ENCODE measurements at regions not wholly inside any gene's neighbourhood (a gene's known extent, or its start where the extent isn't known, plus 50 kb on each side); places are given as distances from the start of the nearest gene placed in this dataset.

DNA sequence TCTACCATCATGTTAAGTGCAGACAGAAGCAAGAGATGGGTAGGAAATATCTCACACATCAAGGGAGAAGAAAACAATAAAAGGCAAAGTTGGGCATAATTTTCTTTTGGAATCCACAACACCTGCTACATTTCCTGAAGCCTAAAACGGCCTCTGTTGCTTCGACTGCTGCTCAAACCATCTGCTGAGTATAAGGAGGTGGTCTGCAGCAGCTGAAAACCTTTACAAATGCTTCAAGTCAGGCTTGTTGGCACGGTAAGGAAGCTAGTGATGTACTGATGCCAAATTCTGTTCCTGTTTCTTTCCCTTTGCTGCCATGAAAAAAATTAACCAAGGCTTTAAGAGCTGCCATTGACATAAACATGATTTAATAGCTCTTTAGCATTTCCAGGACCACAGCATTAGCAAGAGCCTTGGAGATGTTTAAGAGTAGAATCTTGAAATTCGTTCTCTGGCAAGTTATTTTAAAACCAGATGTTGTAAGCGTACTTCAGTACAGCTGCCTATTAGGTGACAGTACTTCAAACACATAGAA is 75.6 kb downstream of the DMRTA1 start:
- no CpG with 5 or more reads among the region's 5 CpGs for WGBS (ENCODE audit: extremely low coverage, insufficient coverage, insufficient read length)
- H2BK12ac ChIP-seq (ENCODE audit: low read length), result no peak overlapping the region

DNA sequence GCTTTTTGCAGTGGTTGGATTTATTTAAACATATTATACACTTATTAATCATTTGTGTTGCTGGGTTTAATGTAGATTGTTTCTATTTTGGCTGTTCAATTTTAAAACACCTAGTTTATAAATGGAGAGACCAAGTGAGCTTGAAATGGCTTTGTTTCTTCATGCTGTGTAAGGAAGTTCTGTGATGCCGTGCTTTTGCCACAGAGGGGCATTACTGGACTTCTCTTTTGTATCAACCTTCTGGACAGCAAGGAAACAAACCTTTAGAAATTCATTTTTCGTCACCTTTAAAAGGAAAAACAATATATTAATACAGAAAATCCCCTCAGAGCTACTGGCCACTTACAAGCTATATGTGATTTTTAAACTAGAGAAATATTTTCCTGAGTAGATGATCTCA is 81.9 kb downstream of the DMRTA1 start:
- Histone ChIP-seq H3K4me2 (ENCODE audit: low read length) (no peak overlapping the region), H2BK120ac (ENCODE audit: insufficient read depth, low read length, poor library complexity) (no peak overlapping the region), H3K18ac (ENCODE audit: low read length) (no peak overlapping the region), H4K12ac (ENCODE audit: low read depth, low read length) (no peak overlapping the region), H2AK5ac (ENCODE audit: low read length) (no peak overlapping the region), H2BK5ac (ENCODE audit: low read depth, low read length, poor library complexity) (no peak overlapping the region), H4K8ac (ENCODE audit: low read depth, low read length) (no peak overlapping the region), H3K4me1 (ENCODE audit: control insufficient read depth in 1 of 2, insufficient read depth in 2 of 2, low read length in 2 of 2) (no peaks in the 10 kb centered on the region), H2BK12ac (ENCODE audit: low read length) (no peak overlapping the region), H3K27ac (ENCODE audit: low read depth, low read length) (no peak overlapping the region), H3K14ac (ENCODE audit: low read length) (no peak overlapping the region), H3K9ac (ENCODE audit: low read length) (no peak overlapping the region), H3K79me2 (ENCODE audit: control insufficient read depth, insufficient read depth, low read length, poor library complexity) (no peaks in the 10 kb centered on the region), H3K79me1 (ENCODE audit: low read length) (no peaks in the 10 kb centered on the region), H2AFZ (ENCODE audit: insufficient read depth, low read length, poor library complexity) (no peak overlapping the region), H3K4me3 (ENCODE audit: low read depth, low read length) (no peak overlapping the region), H3K4ac (ENCODE audit: low read depth, low read length) (no peak overlapping the region), H3K36me3 (ENCODE audit: control insufficient read depth in 1 of 2, insufficient read depth in 2 of 2, low read length in 2 of 2) (no peaks in the 10 kb centered on the region), H3K23ac (ENCODE audit: low read length) (no peak overlapping the region), H4K91ac (ENCODE audit: low read depth, low read length) (no peak overlapping the region), H3K27me3 (ENCODE audit: insufficient read depth, low read length) (no peaks in the 10 kb centered on the region), H3K9me3 (ENCODE audit: insufficient read depth, low read depth, low read length) (no peaks in the 10 kb centered on the region)
- DNase-seq, result no peak
- WGBS (ENCODE audit: extremely low coverage, insufficient coverage, insufficient read length), result no CpG with 5 or more reads among the region's 2 CpGs

More for the DNA sequence above, 75.6 kb downstream of the DMRTA1 start:
- Histone ChIP-seq H3K79me2 (ENCODE audit: control insufficient read depth, insufficient read depth, low read length, poor library complexity) (no peaks in the 10 kb centered on the region), H3K27me3 (ENCODE audit: insufficient read depth, low read length) (no peaks in the 10 kb centered on the region), H3K79me1 (ENCODE audit: low read length) (no peaks in the 10 kb centered on the region), H3K4me2 (ENCODE audit: low read length) (no peak overlapping the region), H2AK5ac (ENCODE audit: low read length) (no peak overlapping the region), H3K4me3 (ENCODE audit: low read depth, low read length) (no peak overlapping the region), H3K18ac (ENCODE audit: low read length) (no peak overlapping the region), H3K23ac (ENCODE audit: low read length) (no peak overlapping the region), H4K12ac (ENCODE audit: low read depth, low read length) (no peak overlapping the region), H3K9me3 (ENCODE audit: insufficient read depth, low read depth, low read length) (no peaks in the 10 kb centered on the region), H2BK120ac (ENCODE audit: insufficient read depth, low read length, poor library complexity) (no peak overlapping the region), H3K4me1 (ENCODE audit: control insufficient read depth in 1 of 2, insufficient read depth in 2 of 2, low read length in 2 of 2) (no peaks in the 10 kb centered on the region), H4K8ac (ENCODE audit: low read depth, low read length) (no peak overlapping the region), H2BK5ac (ENCODE audit: low read depth, low read length, poor library complexity) (no peak overlapping the region), H3K36me3 (ENCODE audit: control insufficient read depth in 1 of 2, insufficient read depth in 2 of 2, low read length in 2 of 2) (no peaks in the 10 kb centered on the region), H4K91ac (ENCODE audit: low read depth, low read length) (no peak overlapping the region), H3K4ac (ENCODE audit: low read depth, low read length) (no peak overlapping the region), H3K14ac (ENCODE audit: low read length) (no peak overlapping the region), H3K27ac (ENCODE audit: low read depth, low read length) (no peak overlapping the region), H2AFZ (ENCODE audit: insufficient read depth, low read length, poor library complexity) (no peak overlapping the region), H3K9ac (ENCODE audit: low read length) (no peak overlapping the region)
- DNase-seq, result no peak

DNA sequence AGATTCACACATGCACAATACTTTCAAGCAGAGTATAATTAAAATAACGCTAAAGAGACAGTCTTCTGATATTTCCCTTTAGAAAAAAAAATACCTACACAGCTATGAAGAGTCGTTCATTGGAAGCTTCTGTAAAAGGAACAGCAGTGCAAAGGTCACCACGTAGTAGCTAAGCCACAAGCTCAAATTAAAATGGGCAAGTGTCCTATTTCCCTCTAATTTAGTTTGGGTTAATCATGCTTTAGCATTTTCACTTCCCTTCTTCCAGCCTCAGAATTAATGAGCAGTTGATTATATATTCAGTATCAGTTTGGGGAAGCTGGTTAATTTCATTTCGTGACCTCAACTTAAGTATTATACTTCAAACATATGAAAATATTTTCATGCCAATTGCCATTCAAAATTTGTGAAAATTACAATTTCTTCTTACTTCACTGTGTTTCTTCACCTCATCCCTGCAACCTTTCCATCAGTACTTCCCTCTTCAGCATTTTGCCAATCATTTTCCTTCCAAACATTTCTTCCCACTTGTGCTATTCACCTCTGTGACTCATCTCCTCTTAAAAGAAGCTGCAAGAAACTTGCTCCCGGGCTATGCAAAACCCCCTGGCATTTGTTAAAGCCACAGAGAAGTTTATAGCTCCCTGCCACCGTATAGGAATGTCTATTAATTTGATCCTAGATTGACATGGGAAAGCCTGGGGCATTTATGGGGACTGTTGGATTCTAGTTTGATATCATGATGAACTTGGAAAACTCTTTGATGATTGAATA is 83.0 kb downstream of the DMRTA1 start:
- no peak overlapping the region for H3K4me3 ChIP-seq (ENCODE audit: low read depth, low read length)
- H2AK5ac ChIP-seq (ENCODE audit: low read length), result no peak overlapping the region
- no peaks in the 10 kb centered on the region for H3K79me2 ChIP-seq (ENCODE audit: control insufficient read depth, insufficient read depth, low read length, poor library complexity)
- H3K9me3 ChIP-seq (ENCODE audit: insufficient read depth, low read depth, low read length), result no peaks in the 10 kb centered on the region
- WGBS (ENCODE audit: extremely low coverage, insufficient coverage, insufficient read length), result no CpG with 5 or more reads among the region's 6 CpGs
- no peak overlapping the region for H2BK120ac ChIP-seq (ENCODE audit: insufficient read depth, low read length, poor library complexity)
- no peak overlapping the region for H2BK12ac ChIP-seq (ENCODE audit: low read length)
- no peak for DNase-seq
- H4K8ac ChIP-seq (ENCODE audit: low read depth, low read length), result no peak overlapping the region
- H3K9ac ChIP-seq (ENCODE audit: low read length), result no peak overlapping the region
- no peaks in the 10 kb centered on the region for H3K27me3 ChIP-seq (ENCODE audit: insufficient read depth, low read length)
- no peaks in the 10 kb centered on the region for H3K79me1 ChIP-seq (ENCODE audit: low read length)
- no peak overlapping the region for H4K12ac ChIP-seq (ENCODE audit: low read depth, low read length)
- H3K4me2 ChIP-seq (ENCODE audit: low read length), result no peak overlapping the region
- H4K91ac ChIP-seq (ENCODE audit: low read depth, low read length), result no peak overlapping the region
- H3K27ac ChIP-seq (ENCODE audit: low read depth, low read length), result no peak overlapping the region
- no peak overlapping the region for H3K14ac ChIP-seq (ENCODE audit: low read length)
- no peak overlapping the region for H3K23ac ChIP-seq (ENCODE audit: low read length)
- H3K36me3 ChIP-seq (ENCODE audit: control insufficient read depth in 1 of 2, insufficient read depth in 2 of 2, low read length in 2 of 2), result no peaks in the 10 kb centered on the region
- no peak overlapping the region for H3K18ac ChIP-seq (ENCODE audit: low read length)
- no peak overlapping the region for H2AFZ ChIP-seq (ENCODE audit: insufficient read depth, low read length, poor library complexity)
- no peak overlapping the region for H3K4ac ChIP-seq (ENCODE audit: low read depth, low read length)
- no peak overlapping the region for H2BK5ac ChIP-seq (ENCODE audit: low read depth, low read length, poor library complexity)
- no peaks in the 10 kb centered on the region for H3K4me1 ChIP-seq (ENCODE audit: control insufficient read depth in 1 of 2, insufficient read depth in 2 of 2, low read length in 2 of 2)

DNA sequence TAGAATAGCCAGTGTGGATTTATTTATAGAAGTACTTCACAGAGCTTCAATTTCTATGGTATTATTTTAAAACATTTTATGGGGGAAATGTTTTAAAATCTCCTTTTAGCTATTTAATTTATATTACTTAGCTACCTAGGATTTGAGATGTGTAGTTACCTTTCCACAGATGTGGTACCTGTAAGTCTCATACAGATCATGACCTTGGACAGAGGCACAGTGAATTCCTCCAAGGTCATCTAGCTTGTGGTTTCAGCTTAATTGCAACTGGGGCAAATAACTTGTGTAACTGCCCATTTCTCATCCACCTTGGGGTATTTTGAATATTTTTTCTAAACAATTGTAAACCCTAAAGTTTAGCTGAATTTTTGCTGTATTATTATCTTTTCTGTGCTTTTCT is 89.2 kb downstream of the DMRTA1 start:
- H4K12ac ChIP-seq (ENCODE audit: low read depth, low read length), result no peak overlapping the region
- H3K36me3 ChIP-seq (ENCODE audit: control insufficient read depth in 1 of 2, insufficient read depth in 2 of 2, low read length in 2 of 2), result no peaks in the 10 kb centered on the region
- H3K4me3 ChIP-seq (ENCODE audit: low read depth, low read length), result no peak overlapping the region
- H3K79me2 ChIP-seq (ENCODE audit: control insufficient read depth, insufficient read depth, low read length, poor library complexity), result no peaks in the 10 kb centered on the region
- no peak overlapping the region for H3K9ac ChIP-seq (ENCODE audit: low read length)
- H2AK5ac ChIP-seq (ENCODE audit: low read length), result no peak overlapping the region
- no peaks in the 10 kb centered on the region for H3K4me1 ChIP-seq (ENCODE audit: control insufficient read depth in 1 of 2, insufficient read depth in 2 of 2, low read length in 2 of 2)
- no peak overlapping the region for H2BK120ac ChIP-seq (ENCODE audit: insufficient read depth, low read length, poor library complexity)
- no peak overlapping the region for H4K91ac ChIP-seq (ENCODE audit: low read depth, low read length)
- no peaks in the 10 kb centered on the region for H3K9me3 ChIP-seq (ENCODE audit: insufficient read depth, low read depth, low read length)
- H2BK12ac ChIP-seq (ENCODE audit: low read length), result no peak overlapping the region
- no peaks in the 10 kb centered on the region for H3K79me1 ChIP-seq (ENCODE audit: low read length)
- H2BK5ac ChIP-seq (ENCODE audit: low read depth, low read length, poor library complexity), result no peak overlapping the region
- no peak overlapping the region for H3K27ac ChIP-seq (ENCODE audit: low read depth, low read length)
- H3K14ac ChIP-seq (ENCODE audit: low read length), result no peak overlapping the region
- DNase-seq, result no peak
- H2AFZ ChIP-seq (ENCODE audit: insufficient read depth, low read length, poor library complexity), result no peak overlapping the region
- no peak overlapping the region for H3K18ac ChIP-seq (ENCODE audit: low read length)
- no peak overlapping the region for H3K4me2 ChIP-seq (ENCODE audit: low read length)
- no peak overlapping the region for H4K8ac ChIP-seq (ENCODE audit: low read depth, low read length)
- no peaks in the 10 kb centered on the region for H3K27me3 ChIP-seq (ENCODE audit: insufficient read depth, low read length)
- no peak overlapping the region for H3K23ac ChIP-seq (ENCODE audit: low read length)
- no peak overlapping the region for H3K4ac ChIP-seq (ENCODE audit: low read depth, low read length)
